Mucosa of descending colon (tissue), 3 donors: ENCODE measurements at regions not wholly inside any gene's neighbourhood (a gene's known extent, or its start where the extent isn't known, plus 50 kb on each side); places are given as distances from the start of the nearest gene placed in this dataset.
"Not testable (repeated sequence)": the region's sequence is repeated elsewhere in the genome, so short reads cannot be mapped to it uniquely, and the experiment has no call there.

Experiments used
- ATAC-seq: fragments of 200-7000 bp; cut with Tn5 transposase; one replicate; pipeline ENCODE4 v1.9.1; 2020; ENCODE audit warnings: mild to moderate bottlenecking, moderate library complexity
- DNase-seq, 3 donors: peaks; one replicate each; pipeline ENCODE4 v3.0.0-alpha.2; 2020
- H3K36me3 ChIP-seq: fragments of 200-600 bp; one replicate; pipeline ENCODE4 v1.8.0; 2021; ENCODE audit warnings: low read depth, mild to moderate bottlenecking
- H3K4me1 ChIP-seq: fragments of 200-600 bp; one replicate; pipeline ENCODE4 v1.8.0; 2021; ENCODE audit warnings: low read depth, mild to moderate bottlenecking
- H3K4me3 ChIP-seq: fragments of 200-600 bp; one replicate; pipeline ENCODE4 v1.8.0; 2021; ENCODE audit warnings: mild to moderate bottlenecking
- H3K9me3 ChIP-seq: fragments of 200-600 bp; one replicate; pipeline ENCODE4 v1.8.0; 2021; ENCODE audit warnings: mild to moderate bottlenecking
- CTCF ChIP-seq: fragments of 200-600 bp; IDR thresholded peaks from one replicate; pipeline ENCODE4 v1.8.0; 2022; ENCODE audit warnings: antibody characterized with exemption, mild to moderate bottlenecking
- intact Hi-C, 2 donors: fragments of 100-400 bp; cut with DNase I in 1 of 2; cut with micrococcal nuclease in 1 of 2; formaldehyde crosslinking; loops; one replicate each; pipeline versions ENCODE4 v1.11.0 to v1.11.1; 2022; cut with DNase I, micrococcal nuclease
- donor health status: DM: no; HTN: no; CAD: no; lungs with moderate emphysema.
- donor health status: DM: no; HTN: no; CAD: no.
- donor health status: DM: no; HTN: yes; CAD: no.

- Histone ChIP-seq H3K4me3 (no peak overlapping the region), H3K9me3 (peaks cover 22% of the 10 kb centered on the region), H3K36me3 (no peaks in the 10 kb centered on the region), H3K4me1 (peaks cover 15% of the 10 kb centered on the region)
- DNase-seq (no peak), ATAC-seq (no peak)
- intact Hi-C loops, result no loop called here
- TF ChIP-seq CTCF, result no peak
Measured at GRCh38 chr14:101322223-101322622, 239.1 kb upstream of the DIO3 start.

GRCh38 chr14:101323111-101323510 lies 238.2 kb upstream of the DIO3 start:
- H3K4me3 ChIP-seq, result no peak overlapping the region
- peaks cover 15% of the 10 kb centered on the region for H3K4me1 ChIP-seq
- DNase-seq (no peak), ATAC-seq (no peak)
- peaks cover 22% of the 10 kb centered on the region for H3K9me3 ChIP-seq
- H3K36me3 ChIP-seq, result no peaks in the 10 kb centered on the region
- intact Hi-C loops, result no loop called here
- TF ChIP-seq CTCF, result no peak

GRCh38 chr14:101323614-101324235 lies 237.6 kb upstream of the DIO3 start:
- Histone ChIP-seq H3K4me1 (peaks cover 15% of the 10 kb centered on the region), H3K9me3 (peaks cover 22% of the 10 kb centered on the region)
- H3K4me3 ChIP-seq, DNase-seq, H3K36me3 ChIP-seq, ATAC-seq, intact Hi-C loops: not testable (repeated sequence)

GRCh38 chr14:101325319-101325718 lies 236.0 kb upstream of the DIO3 start:
- Histone ChIP-seq H3K36me3 (no peaks in the 10 kb centered on the region), H3K4me1 (peaks cover 7% of the 10 kb centered on the region), H3K9me3 (peaks cover 22% of the 10 kb centered on the region), H3K4me3 (no peak overlapping the region)
- no peak for DNase-seq
- TF ChIP-seq CTCF, result no peak
- intact Hi-C loops, result no loop called here
- no peak for ATAC-seq

GRCh38 chr14:101328412-101329028 lies 232.8 kb upstream of the DIO3 start:
- TF ChIP-seq CTCF, result no peak
- no peaks in the 10 kb centered on the region for H3K36me3 ChIP-seq
- DNase-seq (no peak), ATAC-seq (no peak)
- no peak overlapping the region for H3K4me3 ChIP-seq
- H3K9me3 ChIP-seq, result peaks cover 16% of the 10 kb centered on the region
- intact Hi-C loops, result no loop called here
- H3K4me1 ChIP-seq, result no peaks in the 10 kb centered on the region

- Histone ChIP-seq H3K4me1 (no peaks in the 10 kb centered on the region), H3K9me3 (no peaks in the 10 kb centered on the region), H3K4me3 (no peak overlapping the region), H3K36me3 (no peaks in the 10 kb centered on the region)
- intact Hi-C loops, result no loop called here
- ATAC-seq (no peak), DNase-seq (no peak)
- TF ChIP-seq CTCF, result no peak
Measured at GRCh38 chr14:101330416-101331140, 230.7 kb upstream of the DIO3 start.
